Lower lobe of right lung (tissue), 2 donors: ENCODE measurements at regions not wholly inside any gene's neighbourhood (a gene's known extent, or its start where the extent isn't known, plus 50 kb on each side); places are given as distances from the start of the nearest gene placed in this dataset.
A peak's percentile ranks its signal among the peaks of the same experiment; 100 is the strongest.

Experiments used
- ATAC-seq, 2 donors: fragments of 200-7000 bp; cut with Tn5 transposase; one replicate each; pipeline ENCODE4 v1.9.1; 2020 to 2022; ENCODE audit warnings: mild to moderate bottlenecking in 2 of 2, moderate library complexity in 2 of 2
- DNase-seq: peaks from one replicate; pipeline ENCODE4 v3.0.0-alpha.2; 2020
- H3K27ac ChIP-seq: fragments of 200-600 bp; one replicate; pipeline ENCODE4 v1.8.0; 2022
- H3K27me3 ChIP-seq: fragments of 200-600 bp; one replicate; pipeline ENCODE4 v1.8.0; 2022; ENCODE audit warnings: low read depth
- H3K36me3 ChIP-seq: fragments of 200-600 bp; one replicate; pipeline ENCODE4 v1.8.0; 2022; ENCODE audit warnings: mild to moderate bottlenecking
- H3K4me1 ChIP-seq: fragments of 200-600 bp; one replicate; pipeline ENCODE4 v1.8.0; 2022
- H3K4me3 ChIP-seq: fragments of 200-600 bp; one replicate; pipeline ENCODE4 v1.8.0; 2022; ENCODE audit warnings: mild to moderate bottlenecking
- H3K9me3 ChIP-seq: fragments of 200-600 bp; one replicate; pipeline ENCODE4 v1.8.0; 2022
- intact Hi-C: fragments of 100-400 bp; cut with DNase I; formaldehyde crosslinking; loops from one replicate; pipeline ENCODE4 v1.11.0; 2022
- TF ChIP-seq, protein P1 (sequence below): fragments of 200-600 bp; IDR thresholded peaks from one replicate; pipeline ENCODE4 v1.8.0; 2022; ENCODE audit warnings: antibody characterized with exemption, mild to moderate bottlenecking
- donor health status: DM: no; HTN: yes; CAD: no; lungs with severe emphysema.

DNA sequence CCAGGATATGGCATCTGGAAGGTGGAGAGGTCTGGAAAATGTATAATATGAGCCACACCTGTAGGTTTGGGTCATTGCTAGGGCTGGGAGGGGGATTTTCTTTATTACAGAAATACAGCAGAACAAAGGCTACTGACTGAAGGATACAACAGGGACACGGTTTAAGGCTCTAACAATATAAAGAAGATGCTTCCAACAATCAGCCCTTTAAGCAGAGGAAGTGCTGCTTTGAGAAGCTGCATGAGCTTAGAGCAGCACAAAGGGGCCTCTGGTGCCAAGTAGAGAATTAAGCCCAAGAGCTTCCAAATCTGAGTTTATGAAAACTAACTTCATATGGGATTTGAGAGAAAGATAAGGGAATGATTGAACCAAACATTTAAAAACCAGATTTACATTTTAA is 174.5 kb upstream of the RMP24 start:
- intact Hi-C loops = no loop called here
- Histone ChIP-seq H3K36me3 (no peaks in the 10 kb centered on the region), H3K4me1 (no peaks in the 10 kb centered on the region), H3K4me3 (no peak overlapping the region), H3K9me3 (no peaks in the 10 kb centered on the region), H3K27me3 (no peaks in the 10 kb centered on the region), H3K27ac (no peak overlapping the region)
- ATAC-seq (no peak), DNase-seq (no peak)
- TF ChIP-seq, protein P1, sequence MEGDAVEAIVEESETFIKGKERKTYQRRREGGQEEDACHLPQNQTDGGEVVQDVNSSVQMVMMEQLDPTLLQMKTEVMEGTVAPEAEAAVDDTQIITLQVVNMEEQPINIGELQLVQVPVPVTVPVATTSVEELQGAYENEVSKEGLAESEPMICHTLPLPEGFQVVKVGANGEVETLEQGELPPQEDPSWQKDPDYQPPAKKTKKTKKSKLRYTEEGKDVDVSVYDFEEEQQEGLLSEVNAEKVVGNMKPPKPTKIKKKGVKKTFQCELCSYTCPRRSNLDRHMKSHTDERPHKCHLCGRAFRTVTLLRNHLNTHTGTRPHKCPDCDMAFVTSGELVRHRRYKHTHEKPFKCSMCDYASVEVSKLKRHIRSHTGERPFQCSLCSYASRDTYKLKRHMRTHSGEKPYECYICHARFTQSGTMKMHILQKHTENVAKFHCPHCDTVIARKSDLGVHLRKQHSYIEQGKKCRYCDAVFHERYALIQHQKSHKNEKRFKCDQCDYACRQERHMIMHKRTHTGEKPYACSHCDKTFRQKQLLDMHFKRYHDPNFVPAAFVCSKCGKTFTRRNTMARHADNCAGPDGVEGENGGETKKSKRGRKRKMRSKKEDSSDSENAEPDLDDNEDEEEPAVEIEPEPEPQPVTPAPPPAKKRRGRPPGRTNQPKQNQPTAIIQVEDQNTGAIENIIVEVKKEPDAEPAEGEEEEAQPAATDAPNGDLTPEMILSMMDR = no peak

DNA sequence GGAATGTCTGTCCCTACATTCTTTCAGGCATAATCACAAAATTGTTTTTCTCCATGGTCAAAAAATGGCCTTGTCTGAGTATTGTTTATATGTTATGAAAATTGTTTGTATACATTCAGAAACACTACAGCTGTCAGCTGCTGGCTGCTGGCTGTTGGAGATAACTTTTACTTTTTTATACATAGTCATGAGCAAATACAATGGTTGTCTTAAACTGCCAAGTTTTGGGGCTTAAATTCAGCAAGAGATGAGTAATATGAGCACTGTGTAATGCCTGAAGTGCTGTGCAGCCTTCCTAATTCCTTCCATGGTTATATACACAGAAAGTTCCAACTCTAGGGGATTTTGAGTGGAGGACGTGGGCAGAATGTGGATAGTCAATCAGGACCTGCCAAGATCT is 168.9 kb upstream of the RMP24 start:
- Histone ChIP-seq H3K27ac (no peak overlapping the region), H3K4me1 (no peaks in the 10 kb centered on the region), H3K9me3 (no peaks in the 10 kb centered on the region), H3K4me3 (no peak overlapping the region), H3K36me3 (no peaks in the 10 kb centered on the region), H3K27me3 (no peaks in the 10 kb centered on the region)
- no peak for ATAC-seq
- TF ChIP-seq, protein P1 = no peak
- DNase-seq = no peak
- intact Hi-C loops = no loop called here

DNA sequence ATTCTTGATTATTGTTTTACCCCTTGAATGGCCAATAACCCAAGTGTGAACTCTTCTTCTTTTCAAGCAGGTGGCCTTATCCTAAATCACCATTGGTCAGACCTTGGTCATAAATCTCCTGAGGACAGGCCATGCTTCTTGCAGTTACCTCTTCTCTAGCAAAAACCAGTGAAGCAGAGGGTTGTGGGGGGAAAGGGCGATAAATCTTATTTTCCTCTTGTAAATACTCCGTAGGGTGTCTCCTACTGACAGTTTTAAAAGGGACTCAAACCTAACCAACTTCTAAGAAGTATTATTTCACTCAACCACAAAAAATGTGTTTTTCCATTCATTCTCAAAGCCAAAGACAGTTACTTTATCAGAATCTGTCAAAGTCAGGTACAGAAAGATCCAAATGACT is 168.1 kb upstream of the RMP24 start:
- no peaks in the 10 kb centered on the region for H3K27me3 ChIP-seq
- intact Hi-C loops = no loop called here
- no peak overlapping the region for H3K4me3 ChIP-seq
- DNase-seq = no peak
- no peaks in the 10 kb centered on the region for H3K36me3 ChIP-seq
- H3K9me3 ChIP-seq = no peaks in the 10 kb centered on the region
- TF ChIP-seq, protein P1 = no peak
- H3K4me1 ChIP-seq = no peaks in the 10 kb centered on the region
- no peak for ATAC-seq
- no peak overlapping the region for H3K27ac ChIP-seq

DNA sequence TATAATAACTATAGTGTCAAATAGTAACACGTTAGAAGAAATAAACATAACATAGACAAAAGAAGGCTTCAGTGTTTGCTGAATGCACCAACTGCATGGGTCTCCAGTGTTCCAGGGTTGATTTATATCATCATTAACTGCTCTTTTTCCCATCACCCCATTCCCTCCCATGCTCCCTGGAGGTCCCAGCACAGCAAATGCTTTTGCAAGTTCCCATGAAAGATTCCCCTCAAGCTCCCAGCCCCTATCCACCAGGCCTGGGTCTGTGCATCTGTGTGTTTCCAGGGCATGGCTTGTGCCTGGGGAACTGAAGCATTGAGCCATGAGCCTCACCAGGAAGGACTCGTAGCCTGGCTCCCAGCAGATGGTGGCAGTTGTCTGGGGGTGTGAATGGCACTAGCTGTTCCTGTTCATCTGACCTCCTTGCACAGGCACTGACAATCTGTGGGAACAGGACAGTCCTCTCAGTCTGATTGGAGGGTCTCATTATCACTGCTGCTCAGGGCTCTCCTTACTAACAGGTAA is 164.6 kb upstream of the RMP24 start:
- ATAC-seq (no peak), DNase-seq (no peak)
- Histone ChIP-seq H3K27ac (no peak overlapping the region), H3K4me3 (no peak overlapping the region), H3K36me3 (no peaks in the 10 kb centered on the region), H3K4me1 (no peaks in the 10 kb centered on the region), H3K27me3 (no peaks in the 10 kb centered on the region), H3K9me3 (no peaks in the 10 kb centered on the region)
- intact Hi-C loops = no loop called here
- TF ChIP-seq, protein P1 = no peak

DNA sequence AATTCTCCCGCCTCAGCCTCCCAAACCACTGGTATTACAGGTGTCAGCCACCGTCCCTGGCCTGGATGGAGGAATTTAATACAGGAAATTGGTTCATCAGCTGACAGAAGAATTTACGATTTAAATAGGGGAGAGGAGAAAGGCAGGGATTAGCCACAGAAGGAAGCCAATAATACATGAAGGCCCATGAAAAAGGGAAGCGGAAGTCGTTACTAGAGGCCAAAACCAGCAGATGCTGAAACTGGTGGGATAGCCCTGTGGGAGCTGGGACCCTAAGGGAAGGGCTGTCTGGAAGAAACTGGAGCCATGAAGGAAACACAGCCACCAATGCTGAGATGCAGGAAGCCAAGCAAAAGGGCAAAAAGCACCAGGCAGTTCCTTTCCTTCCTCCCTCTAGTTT is 163.7 kb upstream of the RMP24 start:
- no peak overlapping the region for H3K4me3 ChIP-seq
- DNase-seq = no peak
- no peaks in the 10 kb centered on the region for H3K36me3 ChIP-seq
- intact Hi-C loops = no loop called here
- no peak overlapping the region for H3K27ac ChIP-seq
- TF ChIP-seq, protein P1 = no peak
- no peaks in the 10 kb centered on the region for H3K9me3 ChIP-seq
- H3K27me3 ChIP-seq = no peaks in the 10 kb centered on the region
- no peak for ATAC-seq
- H3K4me1 ChIP-seq = no peaks in the 10 kb centered on the region

DNA sequence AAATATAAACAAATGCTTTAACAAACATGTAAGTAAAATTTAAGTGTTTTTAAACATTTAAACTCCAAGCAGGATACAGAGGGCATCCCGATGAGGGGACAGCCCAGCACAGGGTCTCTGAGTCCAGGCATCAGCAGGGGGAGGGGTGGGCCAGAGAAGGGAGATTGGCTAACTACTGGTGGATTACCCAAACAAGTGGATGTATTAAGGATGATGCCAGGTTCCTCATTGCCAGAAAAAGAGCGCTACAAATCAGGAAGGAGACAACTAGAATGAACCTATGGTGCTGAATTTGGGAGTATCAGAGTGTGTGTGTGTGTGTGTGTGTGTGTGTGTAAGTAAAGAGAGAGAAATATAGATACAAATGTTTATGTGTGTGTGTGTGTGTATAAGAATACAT is 162.0 kb upstream of the RMP24 start:
- Histone ChIP-seq H3K4me1 (no peaks in the 10 kb centered on the region), H3K36me3 (no peaks in the 10 kb centered on the region), H3K9me3 (no peaks in the 10 kb centered on the region), H3K27me3 (no peaks in the 10 kb centered on the region), H3K27ac (no peak overlapping the region), H3K4me3 (no peak overlapping the region)
- TF ChIP-seq, protein P1 = no peak
- ATAC-seq (peak; percentile 29 to 47), DNase-seq (no peak)
- intact Hi-C loops = no loop called here
